ENCODE measurements at regions not wholly inside any gene's neighbourhood (a gene's known extent, or its start where the extent isn't known, plus 50 kb on each side); places are given as distances from the start of the nearest gene placed in this dataset.

DNA sequence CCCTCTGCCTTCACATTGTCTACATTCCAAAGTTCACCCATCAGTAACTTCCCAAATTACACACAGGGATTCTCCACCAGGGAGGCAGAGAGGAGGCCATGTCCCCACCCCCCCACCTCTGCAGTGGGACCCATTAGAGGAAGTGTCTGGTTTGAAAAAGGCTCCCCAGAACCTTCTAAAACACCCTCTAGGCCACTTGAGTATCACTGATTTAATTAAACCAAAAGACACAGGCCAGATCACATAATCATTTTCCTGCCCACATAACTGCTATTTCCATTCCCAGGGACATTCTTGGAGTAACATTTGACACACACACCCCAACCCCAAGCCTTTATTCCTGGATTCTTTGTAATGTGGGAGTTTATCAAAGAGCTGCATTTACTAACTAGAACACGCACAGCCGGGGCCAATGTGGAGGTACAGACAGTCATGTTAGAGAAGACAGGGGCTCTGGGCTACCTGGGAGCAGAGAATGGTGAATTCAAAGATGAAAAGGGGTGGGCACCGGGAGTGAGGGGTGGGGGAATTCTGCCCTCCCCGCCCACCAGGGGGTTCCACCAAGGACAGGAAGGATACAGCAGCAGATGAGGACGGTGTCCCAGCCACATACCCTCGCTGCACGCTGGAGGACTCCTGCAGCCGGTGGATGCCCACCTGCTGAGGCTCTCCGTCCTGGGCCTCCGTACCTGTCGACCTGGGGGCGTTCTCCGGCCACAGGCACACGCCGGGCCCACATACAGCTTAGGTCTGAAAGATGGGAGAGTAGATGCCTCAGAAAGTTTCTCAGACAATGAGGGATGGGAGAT lies 201.4 kb upstream of the CTNNB1 start:
- Histone ChIP-seq H3K79me2 (ENCODE audit: control insufficient read depth in 1 of 2, insufficient read depth in 2 of 2, low read length in 2 of 2) (no peaks in the 10 kb centered on the region), H3K9me3 (ENCODE audit: insufficient read depth in 2 of 2, low read depth in 1 of 2, low read length in 1 of 2) (no peaks in the 10 kb centered on the region), H3K27ac (ENCODE audit: low read depth, low read length) (no peak overlapping the region), H3K4me3 (ENCODE audit: extremely low read depth in 1 of 4, insufficient read depth in 2 of 4, low read depth in 3 of 4, low read length in 4 of 4) (no peak overlapping the region), H3K4me1 (replicated peaks in 1 of 4; ENCODE audit: control insufficient read depth in 3 of 4, insufficient read depth in 4 of 4, low read length in 3 of 4) (peaks cover 0 to 18% (median 14%) of the 10 kb centered on the region in 4 experiments; a peak in 6 of 7 replicates), H3K27me3 (replicated peaks in 1 of 4; ENCODE audit: control insufficient read depth in 3 of 4, extremely low read depth in 1 of 4, insufficient read depth in 3 of 4, low read length in 3 of 4) (no peaks in the 10 kb centered on the region), H4K5ac (ENCODE audit: insufficient read length, low read depth, low read length) (no peak overlapping the region), H4K20me1 (replicated peaks in 1 of 2; ENCODE audit: control insufficient read depth in 1 of 2, insufficient read depth in 2 of 2, low read length in 2 of 2) (no peaks in the 10 kb centered on the region), H2BK12ac (ENCODE audit: low read depth, low read length) (0 out of 2 replicates have a peak overlapping the region, but pooled peaks have one; percentile 5), H2BK20ac (ENCODE audit: low read length) (peak overlapping the region; percentile 19; the same call in 1 of the 2 replicates), H4K8ac (ENCODE audit: extremely low read depth, insufficient read depth, low read length) (no peak overlapping the region), H3K79me1 (ENCODE audit: low read depth, low read length) (no peaks in the 10 kb centered on the region), H3K18ac (ENCODE audit: extremely low read depth, low read length) (no peak overlapping the region), H2BK120ac (replicated peaks; ENCODE audit: low read depth, low read length) (no peak overlapping the region), H3K9ac (replicated peaks in 1 of 4; ENCODE audit: extremely low read depth in 1 of 4, low read depth in 3 of 4, low read length in 3 of 4) (no peak overlapping the region), H3K4ac (replicated peaks; ENCODE audit: insufficient read length, low read depth, low read length) (no peak overlapping the region), H3K23ac (ENCODE audit: insufficient read length) (no peak overlapping the region), H2BK5ac (ENCODE audit: low read depth, low read length) (peak overlapping the region; percentile 7; the same call in 1 of the 2 replicates), H2AFZ (ENCODE audit: low read length) (no peak overlapping the region), H2AK5ac (ENCODE audit: low read depth, low read length) (no peak overlapping the region), H4K91ac (replicated peaks; ENCODE audit: insufficient read length, low read length) (no peak overlapping the region), H3K4me2 (ENCODE audit: insufficient read depth in 1 of 2, low read depth in 2 of 2, low read length in 2 of 2) (no peak overlapping the region), H3K36me3 (ENCODE audit: control insufficient read depth in 2 of 4, insufficient read depth in 4 of 4, low read length in 3 of 4) (no peaks in the 10 kb centered on the region), H2BK15ac (ENCODE audit: low read length) (no peak overlapping the region), H3K14ac (ENCODE audit: insufficient read length) (no peak overlapping the region), H3K23me2 (ENCODE audit: low read depth, low read length) (no peaks in the 10 kb centered on the region), H3K56ac (replicated peaks; ENCODE audit: insufficient read length, low read depth, low read length) (no peak overlapping the region)
- CTCF ChIA-PET (ENCODE audit: partially characterized antibody), result interaction anchor here (1.2 to 1.8 kb wide), 4 partner anchors 100 to 335 kb away, joined by 3 to 5 read pairs (median 3); no protein-coding TSS in a partner anchor
- DNase-seq (ENCODE audit: low read depth in 1 of 2, low spot score in 2 of 2) (no peak), FAIRE-seq (no peak)
- 77% methylated on average over 5 of the region's 15 CpGs; no CpG with 5 or more reads in 1 of the 2 experiments for WGBS, 2 experiments (ENCODE audit: extremely low coverage in 1 of 2, insufficient coverage in 1 of 2, insufficient read length in 1 of 2, insufficient replicate concordance in 2 of 2, low coverage in 1 of 2, low lambda C conversion rate in 2 of 2, missing lambda C conversion rate in 1 of 2)
- TF ChIP-seq ZNF274 (IDR thresholded peaks at IDR 0.05; ENCODE audit: borderline replicate concordance, extremely low read depth, low read length), result no peak
- no peak for TF ChIP-seq RXRA (IDR thresholded peaks at IDR 0.05; ENCODE audit: insufficient read depth, low read depth, low read length)
- TF ChIP-seq EP300 (IDR thresholded peaks at IDR 0.05; ENCODE audit: borderline replicate concordance in 1 of 2, low read depth in 2 of 2, low read length in 2 of 2), result no peak
- no peak for TF ChIP-seq RFX5 (IDR thresholded peaks at IDR 0.05; ENCODE audit: borderline replicate concordance, low read depth, low read length)
- no peak for TF ChIP-seq POLR2AphosphoS5 (IDR thresholded peaks at IDR 0.05; ENCODE audit: low read depth, low read length)
- no peak for TF ChIP-seq SIRT6 (IDR thresholded peaks at IDR 0.05; ENCODE audit: low read length)
- POLR2A ChIA-PET (ENCODE audit: partially characterized antibody), result interaction anchor here (0.8 to 2.2 kb wide), 3 partner anchors 24 to 201 kb away, joined by 3 to 6 read pairs (median 4); partner anchors contain the start of gene CTNNB1
